ENCODE measurements at regions not wholly inside any gene's neighbourhood (a gene's known extent, or its start where the extent isn't known, plus 50 kb on each side); places are given as distances from the start of the nearest gene placed in this dataset.
"Not testable (repeated sequence)": the region's sequence is repeated elsewhere in the genome, so short reads cannot be mapped to it uniquely, and the experiment has no call there.

- not testable (repeated sequence) for TF ChIP-seq POLR2A, CTCF, EP300 (IDR thresholded peaks at IDR 0.05)
Measured at GRCh38 chr5:87217480-87217879, 50.2 kb upstream of the RASA1 start.
